ENCODE measurements at regions not wholly inside any gene's neighbourhood (a gene's known extent, or its start where the extent isn't known, plus 50 kb on each side); places are given as distances from the start of the nearest gene placed in this dataset.

DNA sequence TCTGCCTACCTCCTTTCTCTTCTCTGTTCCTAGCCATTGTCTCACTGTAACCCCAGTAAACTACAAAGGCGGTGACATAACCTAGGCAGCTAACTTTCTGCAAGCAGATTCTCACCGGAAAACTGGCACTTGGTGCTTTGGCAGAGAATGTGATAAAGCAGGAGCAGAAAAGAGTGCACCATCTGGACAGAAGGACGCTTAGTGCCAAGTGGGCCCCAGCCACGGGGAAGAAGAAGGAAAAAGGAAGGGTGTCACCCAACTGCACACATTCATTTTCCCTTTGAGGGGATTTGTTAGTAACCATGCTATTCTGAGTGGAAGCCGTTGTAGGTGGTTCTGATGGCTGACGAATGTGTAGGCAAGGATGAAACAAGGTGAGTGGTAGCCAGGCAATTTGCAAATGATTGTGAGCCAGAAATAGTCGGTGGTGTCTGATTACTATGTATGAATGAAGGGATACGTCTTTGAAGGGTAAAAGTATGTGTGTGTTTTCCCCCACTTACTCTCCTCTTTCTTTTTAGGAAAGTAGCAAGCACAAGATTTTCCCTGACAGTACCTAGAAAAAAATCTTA is 148.3 kb upstream of the STXBP5 start:
- no peak for DNase-seq (ENCODE audit: low read depth)
- TF ChIP-seq, protein P1, sequence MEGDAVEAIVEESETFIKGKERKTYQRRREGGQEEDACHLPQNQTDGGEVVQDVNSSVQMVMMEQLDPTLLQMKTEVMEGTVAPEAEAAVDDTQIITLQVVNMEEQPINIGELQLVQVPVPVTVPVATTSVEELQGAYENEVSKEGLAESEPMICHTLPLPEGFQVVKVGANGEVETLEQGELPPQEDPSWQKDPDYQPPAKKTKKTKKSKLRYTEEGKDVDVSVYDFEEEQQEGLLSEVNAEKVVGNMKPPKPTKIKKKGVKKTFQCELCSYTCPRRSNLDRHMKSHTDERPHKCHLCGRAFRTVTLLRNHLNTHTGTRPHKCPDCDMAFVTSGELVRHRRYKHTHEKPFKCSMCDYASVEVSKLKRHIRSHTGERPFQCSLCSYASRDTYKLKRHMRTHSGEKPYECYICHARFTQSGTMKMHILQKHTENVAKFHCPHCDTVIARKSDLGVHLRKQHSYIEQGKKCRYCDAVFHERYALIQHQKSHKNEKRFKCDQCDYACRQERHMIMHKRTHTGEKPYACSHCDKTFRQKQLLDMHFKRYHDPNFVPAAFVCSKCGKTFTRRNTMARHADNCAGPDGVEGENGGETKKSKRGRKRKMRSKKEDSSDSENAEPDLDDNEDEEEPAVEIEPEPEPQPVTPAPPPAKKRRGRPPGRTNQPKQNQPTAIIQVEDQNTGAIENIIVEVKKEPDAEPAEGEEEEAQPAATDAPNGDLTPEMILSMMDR (conservative IDR thresholded peaks at IDR 0.05; ENCODE audit: low read depth, low read length): no peak
- H3K4me3 ChIP-seq (ENCODE audit: low read depth, low read length): no peak overlapping the region

DNA sequence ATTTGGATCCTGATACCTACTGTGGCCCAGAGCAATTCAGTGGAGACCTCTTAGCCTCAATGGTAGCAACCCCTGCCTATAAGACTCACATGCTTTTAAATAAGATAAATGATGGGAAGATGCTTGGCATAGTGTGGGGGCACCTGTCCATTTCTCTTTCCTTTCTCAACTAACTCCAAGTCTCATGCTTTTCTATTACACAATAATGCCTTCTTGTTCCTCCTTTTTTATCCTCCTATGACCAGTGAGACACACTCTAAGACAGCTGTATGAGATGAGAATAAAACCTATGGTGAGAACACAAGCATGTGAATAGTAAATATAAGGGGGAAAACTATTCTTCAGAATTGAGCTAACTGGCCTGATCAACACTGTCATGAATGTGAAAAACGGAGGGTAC is 147.0 kb upstream of the STXBP5 start:
- DNase-seq (ENCODE audit: low read depth): no peak
- TF ChIP-seq, protein P1 (conservative IDR thresholded peaks at IDR 0.05; ENCODE audit: low read depth, low read length): no peak

DNA sequence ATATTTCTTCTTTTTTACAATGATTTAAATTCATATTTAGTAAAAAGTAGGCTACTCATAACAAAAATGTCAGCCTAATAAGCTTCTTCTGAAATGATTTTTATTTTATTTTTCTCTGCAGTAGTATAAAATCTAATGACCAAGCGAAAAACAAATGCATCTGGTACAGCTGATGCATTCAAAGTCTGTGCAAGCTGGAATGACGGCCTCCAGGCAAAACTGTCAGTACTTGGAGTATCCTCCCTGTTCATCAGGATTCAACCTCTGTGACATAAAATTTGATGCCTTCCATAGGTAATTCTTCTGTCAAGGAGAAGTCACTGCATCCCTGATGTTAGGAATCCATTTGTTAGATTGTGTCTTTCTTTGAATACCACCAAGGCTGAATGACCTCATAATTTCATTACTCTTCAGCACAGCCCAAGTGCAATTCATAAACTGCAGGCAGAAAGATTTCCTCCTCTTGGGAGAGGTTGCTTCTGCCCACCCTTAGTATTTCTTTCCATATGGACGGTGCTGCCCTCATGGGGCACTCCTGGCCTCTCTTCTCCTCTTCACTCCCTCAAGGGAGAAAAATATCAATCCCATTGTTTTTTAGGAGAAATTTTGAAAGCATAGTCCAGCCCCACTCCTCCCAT is 146.4 kb upstream of the STXBP5 start:
- DNase-seq (ENCODE audit: low read depth): no peak
- H3K4me3 ChIP-seq (ENCODE audit: low read depth, low read length): no peak overlapping the region
- TF ChIP-seq, protein P1 (conservative IDR thresholded peaks at IDR 0.05; ENCODE audit: low read depth, low read length): no peak

More for the DNA sequence above, 147.0 kb upstream of the STXBP5 start:
- no peak overlapping the region for H3K4me3 ChIP-seq (ENCODE audit: low read depth, low read length)

DNA sequence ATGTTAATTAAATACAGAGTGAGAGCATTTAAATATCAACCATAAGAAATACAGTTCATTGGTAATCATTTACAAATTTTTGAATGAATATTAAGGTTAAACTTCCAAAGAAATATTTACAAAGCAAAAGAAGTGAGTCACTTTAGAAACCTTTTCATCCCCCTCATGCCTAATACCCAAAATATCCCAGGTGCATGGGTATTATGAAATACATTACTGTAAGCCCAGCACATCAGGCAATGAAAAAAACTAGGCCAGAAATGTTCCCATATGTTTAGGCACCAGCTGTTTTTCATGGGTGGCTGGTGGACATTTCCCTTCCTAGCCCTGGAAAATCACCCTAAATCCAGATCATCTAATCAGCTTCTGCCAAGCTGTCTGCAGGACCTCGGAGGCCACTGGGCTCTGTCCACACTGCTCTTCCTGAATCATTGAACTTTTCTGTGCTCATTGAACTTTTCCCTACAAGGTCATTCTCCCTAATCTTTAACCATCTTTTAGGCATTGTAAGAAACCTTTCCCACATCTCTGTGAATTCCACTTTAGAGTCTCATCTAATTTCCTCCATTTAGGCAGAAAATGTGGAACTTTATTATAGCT is 145.3 kb upstream of the STXBP5 start:
- no peak for DNase-seq (ENCODE audit: low read depth)
- H3K4me3 ChIP-seq (ENCODE audit: low read depth, low read length): no peak overlapping the region
- TF ChIP-seq, protein P1 (conservative IDR thresholded peaks at IDR 0.05; ENCODE audit: low read depth, low read length): no peak

DNA sequence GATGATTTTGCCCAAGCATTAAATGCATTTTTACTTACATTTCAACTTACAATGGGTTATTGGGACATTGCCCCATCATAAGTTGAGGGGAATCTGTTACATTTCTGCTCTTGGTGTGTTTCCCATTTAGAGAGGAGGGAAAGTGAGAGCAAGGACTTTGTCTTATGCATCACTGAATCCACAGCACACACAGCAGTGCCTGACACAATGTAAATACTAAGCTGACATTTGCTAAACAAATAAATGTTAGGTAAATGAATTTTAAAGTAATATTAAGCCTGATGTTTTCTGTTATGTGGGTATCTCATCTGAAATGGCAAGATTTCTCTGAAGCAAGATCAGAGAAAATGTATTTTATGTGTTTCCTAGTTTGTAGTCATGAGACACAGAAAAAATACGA is 143.6 kb upstream of the STXBP5 start:
- TF ChIP-seq, protein P1 (conservative IDR thresholded peaks at IDR 0.05; ENCODE audit: low read depth, low read length): no peak
- DNase-seq (ENCODE audit: low read depth): no peak
- no peak overlapping the region for H3K4me3 ChIP-seq (ENCODE audit: low read depth, low read length)

DNA sequence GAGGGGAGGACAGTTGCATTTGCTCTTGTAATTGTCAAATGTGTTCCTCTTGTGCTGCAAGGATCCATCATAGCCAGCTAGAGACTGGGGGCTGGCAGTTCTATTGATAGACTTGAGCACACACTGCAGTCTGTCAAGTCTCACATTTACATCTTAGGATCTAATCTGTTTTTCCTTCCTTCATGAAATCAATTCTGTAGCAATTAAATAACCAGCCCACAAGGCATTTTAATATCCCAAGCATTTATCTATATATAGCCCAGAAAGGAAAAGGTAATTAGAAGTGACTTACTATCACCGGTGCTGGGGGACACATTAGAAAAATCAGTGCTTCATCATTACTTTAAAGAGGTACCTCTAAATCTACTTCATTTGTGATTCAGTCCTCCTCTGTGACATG is 143.0 kb upstream of the STXBP5 start:
- TF ChIP-seq, protein P1 (conservative IDR thresholded peaks at IDR 0.05; ENCODE audit: low read depth, low read length): no peak
- no peak for DNase-seq (ENCODE audit: low read depth)
- H3K4me3 ChIP-seq (ENCODE audit: low read depth, low read length): no peak overlapping the region

Measured in choroid plexus epithelial cell (primary cell).